Keratinocyte (primary cell): ENCODE measurements at regions not wholly inside any gene's neighbourhood (a gene's known extent, or its start where the extent isn't known, plus 50 kb on each side); places are given as distances from the start of the nearest gene placed in this dataset.

Experiments
- DNase-seq: peaks from one replicate; pipeline ENCODE4 v3.0.0-alpha.2; 2011; ENCODE audit warnings: low read depth, missing footprints, low spot score
- FAIRE-seq: peaks from 2 replicates; lab custom pipeline; 2011; peaks lifted over from hg19 to GRCh38; lab: Jason Lieb, UNC
- H2AFZ ChIP-seq: 2 replicates; pipeline ENCODE4 v1.6.0; 2012; ENCODE audit warnings: low read length, control low read depth, inconsistent platforms; ENCODE audit not compliant: control insufficient read depth
- H3K27ac ChIP-seq: 2 replicates; pipeline ENCODE4 v1.5.1; 2011; ENCODE audit warnings: low read length; ENCODE audit not compliant: control insufficient read depth, insufficient read depth
- H3K27me3 ChIP-seq: 3 replicates; pipeline ENCODE4 v1.6.0; 2011; ENCODE audit warnings: low read length; ENCODE audit not compliant: control insufficient read depth, insufficient read depth; ENCODE audit errors: extremely low read depth
- H3K36me3 ChIP-seq, 2 experiments: 2 replicates in 1 of 2; 3 replicates in 1 of 2; pipeline ENCODE4 v1.5.1; 2011; ENCODE audit warnings: low read length in 2 of 2, mild to moderate bottlenecking in 1 of 2; ENCODE audit not compliant: control insufficient read depth in 2 of 2, insufficient read depth in 2 of 2; ENCODE audit errors: extremely low read depth in 1 of 2
- H3K4me1 ChIP-seq: 3 replicates; pipeline ENCODE4 v1.5.1; 2011; ENCODE audit warnings: low read length; ENCODE audit not compliant: control insufficient read depth, insufficient read depth; ENCODE audit errors: extremely low read depth
- H3K4me2 ChIP-seq: 3 replicates; pipeline ENCODE4 v1.6.0; 2011; ENCODE audit warnings: low read depth, low read length; ENCODE audit not compliant: control insufficient read depth, insufficient read depth; ENCODE audit errors: extremely low read depth
- H3K4me3 ChIP-seq, 3 experiments: fragments of 200-600 bp in 1 of 3; sonication (generic) in 1 of 3; 2 replicates in 2 of 3; 3 replicates in 1 of 3; pipeline ENCODE4 v1.5.1; 2011 to 2016; ENCODE audit warnings: low read length in 3 of 3, mild to moderate bottlenecking in 3 of 3, control low read depth in 2 of 3, inconsistent platforms in 1 of 3, low read depth in 1 of 3, mixed read lengths in 1 of 3, mixed run types in 1 of 3, moderate library complexity in 1 of 3; ENCODE audit not compliant: control insufficient read depth in 2 of 3, insufficient read depth in 2 of 3; ENCODE audit errors: extremely low read depth in 1 of 3
- H3K79me2 ChIP-seq: 2 replicates; pipeline ENCODE4 v1.6.0; 2012; ENCODE audit warnings: low read length; ENCODE audit not compliant: control insufficient read depth, insufficient read depth
- H3K9ac ChIP-seq: 3 replicates; pipeline ENCODE4 v1.6.0; 2011; ENCODE audit warnings: low read length; ENCODE audit not compliant: control insufficient read depth, insufficient read depth; ENCODE audit errors: extremely low read depth
- H3K9me1 ChIP-seq: 3 replicates; pipeline ENCODE4 v1.6.0; 2011; ENCODE audit warnings: low read length; ENCODE audit not compliant: control insufficient read depth, insufficient read depth; ENCODE audit errors: extremely low read depth
- H3K9me3 ChIP-seq: 2 replicates; pipeline ENCODE4 v1.5.1; 2012; ENCODE audit warnings: low read depth, low read length; ENCODE audit not compliant: control insufficient read depth
- H4K20me1 ChIP-seq: 3 replicates; pipeline ENCODE4 v1.6.0; 2011; ENCODE audit warnings: low read length; ENCODE audit not compliant: control insufficient read depth, insufficient read depth; ENCODE audit errors: extremely low read depth
- EZH2 ChIP-seq: IDR thresholded peaks from one replicate; pipeline ENCODE4 v1.6.1; 2012; ENCODE audit warnings: inconsistent platforms, mild to moderate bottlenecking, low read length, moderate library complexity
- dilution Hi-C: fragments of 300-500 bp; cut with MboI; formaldehyde crosslinking; loops from one replicate; pipeline ENCODE4 v1.7.0; 2020; ENCODE audit warnings: low sequenced_read_pairs; ENCODE audit not compliant: extremely low pct_ligation_motif_present
- TF ChIP-seq, protein P1 (sequence below), 3 experiments: IDR thresholded peaks in 1 of 3; conservative IDR thresholded peaks in 1 of 3; optimal IDR thresholded peaks in 1 of 3; 2 replicates in 2 of 3; 3 replicates in 1 of 3; pipeline versions ENCODE3 to v1.5.1; 2011; ENCODE audit warnings: low read length in 3 of 3, mild to moderate bottlenecking in 3 of 3, moderate library complexity in 2 of 3, control low read depth in 1 of 3, inconsistent platforms in 1 of 3; ENCODE audit not compliant: insufficient read depth in 2 of 3; ENCODE audit errors: extremely low read depth in 1 of 3

DNA sequence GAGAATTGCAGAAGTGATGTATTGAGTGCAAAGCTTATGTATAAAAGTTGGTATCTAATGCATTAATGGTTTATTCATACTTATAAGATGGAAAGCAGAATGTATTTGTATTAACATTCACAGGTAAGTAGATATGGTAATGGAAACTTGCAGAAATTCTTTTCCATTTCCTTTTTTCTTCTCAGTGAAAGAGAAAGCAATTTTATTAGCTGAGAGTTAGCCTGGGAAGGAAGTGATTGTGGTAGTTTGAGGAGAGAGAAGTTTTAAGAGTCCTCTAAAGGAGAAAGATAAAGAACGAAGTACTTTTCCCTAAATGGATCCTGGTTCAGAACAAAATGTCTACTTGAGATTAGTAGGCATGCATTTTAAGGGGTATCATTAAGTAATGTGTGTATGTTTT, 60.1 kb upstream of the OSTN start:
- no peaks in the 10 kb centered on the region for H4K20me1 ChIP-seq
- H3K4me2 ChIP-seq = no peak overlapping the region
- FAIRE-seq (no peak), DNase-seq (no peak)
- peaks cover 8% of the 10 kb centered on the region for H3K4me1 ChIP-seq
- no peaks in the 10 kb centered on the region for H3K9me1 ChIP-seq
- no peaks in the 10 kb centered on the region for H3K27me3 ChIP-seq
- no peak overlapping the region for H2AFZ ChIP-seq
- H3K36me3 ChIP-seq = no peaks in the 10 kb centered on the region
- H3K27ac ChIP-seq = no peak overlapping the region
- TF ChIP-seq EZH2 = no peak
- TF ChIP-seq, protein P1, sequence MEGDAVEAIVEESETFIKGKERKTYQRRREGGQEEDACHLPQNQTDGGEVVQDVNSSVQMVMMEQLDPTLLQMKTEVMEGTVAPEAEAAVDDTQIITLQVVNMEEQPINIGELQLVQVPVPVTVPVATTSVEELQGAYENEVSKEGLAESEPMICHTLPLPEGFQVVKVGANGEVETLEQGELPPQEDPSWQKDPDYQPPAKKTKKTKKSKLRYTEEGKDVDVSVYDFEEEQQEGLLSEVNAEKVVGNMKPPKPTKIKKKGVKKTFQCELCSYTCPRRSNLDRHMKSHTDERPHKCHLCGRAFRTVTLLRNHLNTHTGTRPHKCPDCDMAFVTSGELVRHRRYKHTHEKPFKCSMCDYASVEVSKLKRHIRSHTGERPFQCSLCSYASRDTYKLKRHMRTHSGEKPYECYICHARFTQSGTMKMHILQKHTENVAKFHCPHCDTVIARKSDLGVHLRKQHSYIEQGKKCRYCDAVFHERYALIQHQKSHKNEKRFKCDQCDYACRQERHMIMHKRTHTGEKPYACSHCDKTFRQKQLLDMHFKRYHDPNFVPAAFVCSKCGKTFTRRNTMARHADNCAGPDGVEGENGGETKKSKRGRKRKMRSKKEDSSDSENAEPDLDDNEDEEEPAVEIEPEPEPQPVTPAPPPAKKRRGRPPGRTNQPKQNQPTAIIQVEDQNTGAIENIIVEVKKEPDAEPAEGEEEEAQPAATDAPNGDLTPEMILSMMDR (optimal IDR thresholded peaks at IDR 0.05 in 1 of 3, IDR thresholded peaks at IDR 0.05 in 1 of 3, conservative IDR thresholded peaks at IDR 0.05 in 1 of 3; ENCODE audit: extremely low read depth in 1 of 3, insufficient read depth in 2 of 3, low read length in 3 of 3) = no peak
- H3K9ac ChIP-seq = no peak overlapping the region
- dilution Hi-C loops = no loop called here
- H3K9me3 ChIP-seq = no peaks in the 10 kb centered on the region
- no peak overlapping the region for H3K4me3 ChIP-seq
- H3K79me2 ChIP-seq = no peaks in the 10 kb centered on the region

DNA sequence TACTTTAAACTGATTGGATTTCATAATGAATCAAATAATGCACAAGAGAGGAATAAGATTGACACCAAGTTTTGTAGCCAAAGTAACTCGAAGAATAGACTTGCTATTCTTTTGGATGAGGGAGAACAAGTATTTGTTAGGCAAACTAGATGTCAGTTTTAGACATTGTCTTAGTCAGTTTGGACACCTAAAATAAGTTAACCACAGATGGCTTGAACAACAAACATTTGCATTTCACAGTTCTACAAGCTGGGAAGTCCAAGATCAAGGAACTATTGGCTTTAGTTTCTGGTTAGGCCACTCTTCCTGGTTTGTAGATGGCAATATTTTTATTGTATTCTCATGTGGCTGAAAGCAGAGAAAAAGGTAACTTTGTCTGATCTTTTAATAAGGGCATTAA, 61.3 kb upstream of the OSTN start:
- no peaks in the 10 kb centered on the region for H3K36me3 ChIP-seq
- H3K79me2 ChIP-seq = no peaks in the 10 kb centered on the region
- DNase-seq (no peak), FAIRE-seq (no peak)
- H3K9ac ChIP-seq = no peak overlapping the region
- no peak overlapping the region for H3K4me3 ChIP-seq
- H3K9me3 ChIP-seq = no peaks in the 10 kb centered on the region
- no peaks in the 10 kb centered on the region for H3K9me1 ChIP-seq
- no peak overlapping the region for H3K4me2 ChIP-seq
- H2AFZ ChIP-seq = no peak overlapping the region
- H3K4me1 ChIP-seq = peaks cover 8% of the 10 kb centered on the region
- dilution Hi-C loops = no loop called here
- H3K27ac ChIP-seq = no peak overlapping the region
- H4K20me1 ChIP-seq = no peaks in the 10 kb centered on the region
- H3K27me3 ChIP-seq = no peaks in the 10 kb centered on the region
- TF ChIP-seq EZH2 = no peak
- TF ChIP-seq, protein P1 (optimal IDR thresholded peaks at IDR 0.05 in 1 of 3, IDR thresholded peaks at IDR 0.05 in 1 of 3, conservative IDR thresholded peaks at IDR 0.05 in 1 of 3; ENCODE audit: extremely low read depth in 1 of 3, insufficient read depth in 2 of 3, low read length in 3 of 3) = no peak
